Neural progenitor cell (in vitro differentiated cells): ENCODE measurements at regions not wholly inside any gene's neighbourhood (a gene's known extent, or its start where the extent isn't known, plus 50 kb on each side); places are given as distances from the start of the nearest gene placed in this dataset.

Experiments
- EZH2 ChIP-seq: fragments of 200-600 bp; sonication (generic); IDR thresholded peaks from 2 replicates; pipeline ENCODE4 v1.6.1; 2017; ENCODE audit warnings: antibody characterized with exemption, mild to moderate bottlenecking, moderate library complexity
- EZH2phosphoT487 ChIP-seq: fragments of 200-600 bp; sonication (generic); IDR thresholded peaks from 2 replicates; pipeline ENCODE4 v1.6.1; 2017; ENCODE audit warnings: antibody characterized with exemption
- TF ChIP-seq, protein P1 (sequence below): fragments of 200-600 bp; sonication (generic); IDR thresholded peaks from 2 replicates; pipeline ENCODE4 v1.5.1; 2017; ENCODE audit warnings: antibody characterized with exemption, mild to moderate bottlenecking

DNA sequence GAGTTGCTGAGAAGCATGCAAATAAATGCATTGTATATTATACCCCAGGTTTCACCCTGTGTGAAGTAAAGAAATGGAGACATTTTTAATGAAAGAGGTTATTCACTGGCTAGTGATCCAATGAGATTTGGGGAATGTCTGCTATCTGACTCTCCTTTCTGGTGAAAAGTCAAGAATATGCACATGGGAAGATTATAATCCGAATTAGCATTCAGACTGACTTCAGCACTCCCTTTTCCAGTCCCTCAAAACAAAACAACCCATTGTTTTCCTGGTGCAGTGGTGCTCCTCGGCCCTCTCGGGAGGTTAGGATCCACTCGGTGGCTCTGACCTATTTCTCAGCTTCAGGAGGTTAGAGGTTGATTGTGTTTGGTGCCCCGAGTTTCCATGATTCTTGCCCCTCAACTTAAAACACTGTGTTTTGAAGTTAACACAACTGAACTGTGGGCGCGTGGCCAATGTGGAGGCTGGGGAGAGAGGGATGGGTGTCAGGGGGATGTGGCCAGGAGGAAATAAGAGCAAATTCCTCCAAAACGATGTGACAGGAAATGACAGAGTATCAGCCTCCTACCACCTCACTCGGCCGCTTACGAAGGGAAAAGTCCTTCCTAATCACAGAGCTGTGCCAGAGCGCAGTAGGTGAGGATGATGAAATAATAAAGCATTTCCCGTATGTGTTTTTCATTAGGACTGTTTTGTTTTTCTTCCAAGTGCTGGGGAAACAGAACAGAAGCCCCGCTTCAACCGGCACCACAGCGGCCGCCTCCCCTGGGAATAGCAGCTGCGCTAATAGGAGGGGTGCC is 440.1 kb downstream of the MTX2 start:
- TF ChIP-seq, protein P1, sequence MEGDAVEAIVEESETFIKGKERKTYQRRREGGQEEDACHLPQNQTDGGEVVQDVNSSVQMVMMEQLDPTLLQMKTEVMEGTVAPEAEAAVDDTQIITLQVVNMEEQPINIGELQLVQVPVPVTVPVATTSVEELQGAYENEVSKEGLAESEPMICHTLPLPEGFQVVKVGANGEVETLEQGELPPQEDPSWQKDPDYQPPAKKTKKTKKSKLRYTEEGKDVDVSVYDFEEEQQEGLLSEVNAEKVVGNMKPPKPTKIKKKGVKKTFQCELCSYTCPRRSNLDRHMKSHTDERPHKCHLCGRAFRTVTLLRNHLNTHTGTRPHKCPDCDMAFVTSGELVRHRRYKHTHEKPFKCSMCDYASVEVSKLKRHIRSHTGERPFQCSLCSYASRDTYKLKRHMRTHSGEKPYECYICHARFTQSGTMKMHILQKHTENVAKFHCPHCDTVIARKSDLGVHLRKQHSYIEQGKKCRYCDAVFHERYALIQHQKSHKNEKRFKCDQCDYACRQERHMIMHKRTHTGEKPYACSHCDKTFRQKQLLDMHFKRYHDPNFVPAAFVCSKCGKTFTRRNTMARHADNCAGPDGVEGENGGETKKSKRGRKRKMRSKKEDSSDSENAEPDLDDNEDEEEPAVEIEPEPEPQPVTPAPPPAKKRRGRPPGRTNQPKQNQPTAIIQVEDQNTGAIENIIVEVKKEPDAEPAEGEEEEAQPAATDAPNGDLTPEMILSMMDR = no peak
- TF ChIP-seq EZH2 (no peak), EZH2phosphoT487 (no peak)
